ENCODE measurements at regions not wholly inside any gene's neighbourhood (a gene's known extent, or its start where the extent isn't known, plus 50 kb on each side); places are given as distances from the start of the nearest gene placed in this dataset.

- DNase-seq (ENCODE audit: low spot score) = no peak
Observed at GRCh38 chr10:106520698-106521097, 643.8 kb downstream of the SORCS1 start.

DNA sequence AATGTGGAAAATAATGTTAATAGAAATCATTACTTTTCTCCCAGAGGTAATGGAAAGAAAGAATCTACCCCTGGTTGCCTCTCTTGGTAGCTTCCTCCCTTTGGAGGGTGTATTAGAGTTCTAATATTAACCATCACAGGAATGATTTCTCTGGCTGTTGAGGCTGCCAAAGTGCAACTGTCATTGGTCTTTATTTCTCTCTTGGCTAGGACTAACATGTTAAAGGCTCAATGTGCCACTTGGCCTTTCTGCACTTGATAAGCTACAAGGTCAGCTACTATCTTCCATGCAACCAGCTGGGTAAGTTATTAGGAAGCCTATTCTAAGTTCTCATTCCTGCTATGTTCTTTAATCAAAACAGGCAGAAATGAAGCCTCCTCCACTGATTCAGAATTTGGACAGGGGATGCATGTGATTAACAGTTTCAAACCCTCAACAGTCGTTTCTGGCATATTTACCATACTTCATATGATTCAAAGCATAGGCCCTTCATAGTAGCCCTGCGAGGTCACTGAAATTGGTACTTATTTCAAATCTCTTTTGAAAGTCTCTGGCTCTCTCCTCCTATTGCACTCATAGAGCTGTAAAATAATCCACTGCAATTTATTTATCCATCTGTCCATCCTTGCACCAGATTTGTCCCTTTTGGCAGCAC lies 645.0 kb downstream of the SORCS1 start:
- no peak for DNase-seq (ENCODE audit: low spot score)

- DNase-seq (ENCODE audit: low spot score) = no peak
Observed at GRCh38 chr10:106515206-106515790, 649.2 kb downstream of the SORCS1 start.

GRCh38 chr10:106513352-106513771 lies 651.1 kb downstream of the SORCS1 start:
- DNase-seq (ENCODE audit: low spot score) = no peak

- DNase-seq (ENCODE audit: low spot score) = no peak
Observed at GRCh38 chr10:106511917-106512316, 652.6 kb downstream of the SORCS1 start.

DNA sequence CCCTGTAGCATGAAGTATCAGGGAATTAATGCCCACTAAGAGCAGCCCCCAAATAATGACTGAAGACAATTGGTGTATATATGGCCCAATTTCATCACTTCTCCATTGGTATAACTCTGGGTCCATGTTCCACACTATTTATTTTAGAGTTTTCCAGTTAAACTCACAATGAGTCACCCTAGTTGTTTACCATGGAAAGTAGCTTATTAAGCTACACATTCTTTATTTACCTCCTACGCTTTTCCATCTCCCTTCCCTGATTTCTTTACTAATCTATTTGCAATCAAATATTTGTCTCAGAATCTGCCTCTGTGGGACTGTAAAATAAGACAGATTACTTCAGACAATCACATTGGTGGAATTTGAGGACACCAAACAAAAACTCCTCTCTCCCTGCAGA lies 655.6 kb downstream of the SORCS1 start:
- DNase-seq (ENCODE audit: low spot score) = no peak

- DNase-seq (ENCODE audit: low spot score) = no peak
Observed at GRCh38 chr10:106506526-106507283, 657.8 kb downstream of the SORCS1 start.

DNA sequence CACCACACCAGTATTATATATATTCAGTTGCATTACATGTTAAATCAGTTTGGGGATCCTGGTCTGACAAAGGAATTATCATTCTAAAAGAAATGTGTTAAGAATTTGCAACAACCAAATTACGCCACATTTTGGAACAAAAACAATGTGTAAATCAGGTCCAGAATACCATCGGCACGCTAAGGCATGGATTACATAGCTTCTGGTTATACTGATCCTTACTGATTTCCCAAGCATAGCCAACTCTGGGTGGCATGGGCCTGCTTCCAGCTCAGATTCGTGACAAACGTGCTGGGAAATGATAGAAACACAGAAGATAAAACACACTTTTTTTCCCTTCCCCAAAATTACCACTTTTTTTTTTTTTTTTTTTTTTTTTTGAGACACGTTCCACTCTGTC lies 660.0 kb downstream of the SORCS1 start:
- DNase-seq (ENCODE audit: low spot score) = no peak

DNA sequence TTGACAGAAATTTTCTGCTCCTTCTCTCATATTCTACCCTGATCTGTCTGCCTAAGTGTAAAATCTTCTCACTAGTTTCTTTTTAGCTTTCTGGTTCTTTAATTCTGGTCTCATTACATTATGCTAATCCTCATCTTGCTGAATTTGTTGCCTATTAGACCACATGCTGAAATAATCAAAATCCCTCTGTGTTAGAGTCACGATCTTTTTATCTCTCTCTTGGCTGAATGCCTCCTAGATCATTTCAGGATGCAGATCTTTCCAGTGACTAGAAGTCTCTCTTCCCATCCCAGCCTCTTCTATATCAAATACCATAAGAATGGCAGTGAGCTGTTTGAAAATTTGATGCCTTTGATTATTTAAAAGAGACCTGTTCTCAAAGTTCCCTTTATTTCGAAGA lies 661.9 kb downstream of the SORCS1 start:
- no peak for DNase-seq (ENCODE audit: low spot score)

DNA sequence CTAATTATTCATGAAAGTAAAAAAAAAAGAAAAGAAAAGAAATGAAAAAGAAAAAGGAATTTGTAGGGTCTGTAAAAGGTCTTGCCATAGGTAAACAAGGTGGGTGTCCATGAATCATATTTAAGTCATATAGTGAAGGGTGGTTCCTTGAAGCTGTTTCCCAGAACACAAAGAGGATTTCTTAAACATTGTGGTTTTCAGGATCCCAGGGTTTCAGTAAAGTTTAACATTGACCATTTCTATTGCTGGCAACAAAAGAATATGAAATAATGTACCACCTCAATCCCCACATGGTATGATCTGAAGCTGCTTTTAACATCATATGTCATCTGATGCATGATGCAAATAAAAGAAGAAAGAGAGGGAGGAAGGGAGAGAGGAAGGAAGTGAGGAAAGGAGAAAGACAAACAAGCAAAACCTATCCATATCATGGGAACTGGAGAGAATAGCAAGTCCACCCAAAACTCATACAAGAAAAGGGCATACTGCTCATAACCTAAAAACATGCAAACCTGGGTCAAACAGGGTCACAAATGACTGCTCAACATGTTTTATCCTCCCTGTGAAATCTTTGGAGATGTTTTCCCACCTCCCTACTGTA lies 663.5 kb downstream of the SORCS1 start:
- DNase-seq (ENCODE audit: low spot score) = no peak

GRCh38 chr10:106500041-106500924 lies 664.2 kb downstream of the SORCS1 start:
- DNase-seq (ENCODE audit: low spot score) = no peak

GRCh38 chr10:106499448-106499847 lies 665.1 kb downstream of the SORCS1 start:
- no peak for DNase-seq (ENCODE audit: low spot score)

DNA sequence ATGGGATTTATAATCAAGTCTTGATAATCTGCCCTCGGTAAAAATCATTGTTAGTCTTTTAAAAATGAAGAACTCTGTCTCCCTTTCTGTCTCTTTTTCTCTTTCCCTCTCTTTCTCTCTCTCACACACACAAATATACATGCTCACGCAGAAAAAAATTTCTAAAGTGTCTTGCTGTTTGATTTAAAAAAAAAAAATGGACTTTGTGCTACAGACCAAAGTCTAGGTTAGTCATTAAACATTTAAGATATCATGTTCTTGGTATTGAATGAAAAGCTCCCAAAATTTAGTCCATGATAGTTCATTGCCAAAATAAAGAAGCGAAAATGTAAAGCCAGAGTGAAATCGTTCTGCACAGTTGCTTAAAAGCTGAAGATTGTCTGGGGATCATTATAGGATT lies 665.8 kb downstream of the SORCS1 start:
- no peak for DNase-seq (ENCODE audit: low spot score)

DNA sequence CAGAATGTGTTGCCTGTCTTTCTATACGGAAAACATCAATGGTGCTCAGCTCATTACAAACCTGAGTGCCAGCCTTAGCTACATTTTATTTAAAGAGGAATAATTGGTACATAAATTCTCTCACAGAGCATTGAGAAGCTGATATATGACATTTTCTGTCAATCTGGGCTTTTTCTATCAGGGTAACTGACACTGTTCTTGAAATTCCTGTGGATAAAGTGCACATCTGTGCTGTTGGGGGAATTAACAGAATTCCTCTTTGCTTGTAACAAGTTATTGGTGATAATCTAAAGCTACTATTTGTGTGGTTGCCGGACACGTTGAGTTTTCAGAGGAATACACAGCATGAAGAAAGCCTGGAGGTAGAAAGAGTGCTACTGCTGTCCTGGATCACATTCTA lies 668.6 kb downstream of the SORCS1 start:
- DNase-seq (ENCODE audit: low spot score) = no peak

DNA sequence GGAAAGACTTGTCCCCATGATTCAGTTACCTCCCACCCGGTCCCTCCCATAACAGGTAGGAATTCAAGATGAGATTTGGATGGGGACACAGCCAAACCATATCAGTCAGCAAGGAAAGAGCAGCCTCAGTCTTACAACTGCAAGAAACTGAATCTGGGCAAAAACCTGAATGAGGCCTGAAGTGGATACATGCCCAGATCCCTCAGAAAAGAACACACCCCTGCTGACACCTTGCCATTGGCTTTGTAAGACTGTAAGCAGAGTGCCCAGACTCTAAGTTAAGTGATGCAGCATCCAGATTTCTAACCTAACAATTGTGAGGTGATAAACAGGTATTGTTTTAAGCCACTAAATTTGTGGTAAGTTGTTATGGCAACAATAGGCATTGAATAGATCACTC lies 670.8 kb downstream of the SORCS1 start:
- no peak for DNase-seq (ENCODE audit: low spot score)

GRCh38 chr10:106493226-106493625 lies 671.3 kb downstream of the SORCS1 start:
- no peak for DNase-seq (ENCODE audit: low spot score)

DNA sequence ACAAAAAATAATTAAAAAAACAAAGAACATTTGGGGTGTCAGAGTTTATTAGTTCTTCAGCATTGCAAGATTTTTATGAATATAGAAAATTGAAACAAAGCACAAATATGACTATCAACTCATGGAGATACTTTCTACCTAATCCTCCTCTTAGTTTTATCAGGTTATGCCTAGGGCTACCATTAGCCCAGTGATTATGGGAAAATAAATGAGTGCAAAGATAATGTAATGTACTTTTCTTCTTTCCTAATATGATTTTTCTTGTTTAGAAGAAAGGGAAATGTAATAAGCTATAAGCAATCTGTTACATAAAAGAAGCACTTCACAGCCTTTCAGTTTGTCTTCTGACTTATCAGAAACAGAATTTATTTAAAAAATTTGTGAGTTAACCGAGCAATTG lies 676.8 kb downstream of the SORCS1 start:
- DNase-seq (ENCODE audit: low spot score) = no peak

DNA sequence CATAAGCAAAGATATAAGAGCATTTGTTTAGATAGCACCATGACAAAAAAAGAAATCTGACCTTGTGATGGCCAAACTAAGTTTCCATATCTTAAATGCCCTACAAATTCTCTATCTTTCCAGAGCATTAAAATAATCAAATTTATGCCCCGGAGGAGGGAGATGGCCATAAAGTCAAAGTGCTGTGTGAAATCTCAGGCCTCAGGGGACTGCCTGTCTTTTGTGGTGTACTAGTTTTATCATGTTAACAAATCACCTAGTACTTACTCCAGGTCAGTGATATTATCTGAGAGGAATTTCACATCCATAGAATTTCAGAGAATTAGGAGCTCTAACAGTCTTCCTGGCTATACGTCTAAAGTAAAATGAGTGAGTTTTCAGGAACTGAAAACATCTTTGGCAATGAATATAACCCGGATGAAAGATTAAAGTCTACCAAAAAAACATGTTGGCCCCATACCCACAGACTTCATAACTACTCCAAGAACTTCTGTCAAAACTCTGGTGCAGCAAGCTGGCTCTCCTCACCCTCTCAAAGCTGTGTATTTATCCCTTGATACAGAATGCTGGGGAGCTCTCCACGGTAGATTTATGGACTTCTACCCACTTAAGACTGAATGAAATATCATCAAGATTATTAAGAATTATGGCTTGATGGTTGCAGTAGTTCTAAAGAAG lies 682.8 kb downstream of the SORCS1 start:
- no peak for DNase-seq (ENCODE audit: low spot score)

GRCh38 chr10:106479636-106480035 lies 684.9 kb downstream of the SORCS1 start:
- no peak for DNase-seq (ENCODE audit: low spot score)

DNA sequence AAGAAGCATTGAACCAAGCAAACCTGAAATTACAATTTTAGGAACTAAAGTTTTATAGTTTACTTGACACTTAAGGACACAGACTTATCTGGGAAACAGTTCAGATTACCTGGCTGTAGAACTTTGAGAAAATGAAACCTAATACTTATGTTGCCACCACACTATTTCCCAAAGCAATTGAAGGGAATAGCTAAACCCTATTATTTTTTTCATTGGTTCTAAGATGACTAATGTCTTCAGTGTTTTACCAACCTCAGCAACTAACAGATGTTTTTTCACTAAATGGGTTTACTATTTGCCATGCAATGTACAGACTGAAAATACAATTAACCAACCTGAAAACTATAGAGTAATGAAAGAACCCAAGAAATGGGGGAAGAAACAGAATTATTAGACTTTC lies 689.6 kb downstream of the SORCS1 start:
- DNase-seq (ENCODE audit: low spot score) = no peak

- no peak for DNase-seq (ENCODE audit: low spot score)
Observed at GRCh38 chr10:106473129-106473685, 691.3 kb downstream of the SORCS1 start.

All from CD4-positive, alpha-beta T cell treated with Interleukin-2 at 100 ng/mL for 4 hours (primary cell).